HT-29 (cell line): ENCODE measurements at regions not wholly inside any gene's neighbourhood (a gene's known extent, or its start where the extent isn't known, plus 50 kb on each side); places are given as distances from the start of the nearest gene placed in this dataset.
A peak's percentile ranks its signal among the peaks of the same experiment; 100 is the strongest.
"Not testable (repeated sequence)": the region's sequence is repeated elsewhere in the genome, so short reads cannot be mapped to it uniquely, and the experiment has no call there.

Experiments used
- DNase-seq: peaks from one replicate; pipeline ENCODE4 v3.0.0-alpha.2; 2015; ENCODE audit warnings: low spot score

DNA sequence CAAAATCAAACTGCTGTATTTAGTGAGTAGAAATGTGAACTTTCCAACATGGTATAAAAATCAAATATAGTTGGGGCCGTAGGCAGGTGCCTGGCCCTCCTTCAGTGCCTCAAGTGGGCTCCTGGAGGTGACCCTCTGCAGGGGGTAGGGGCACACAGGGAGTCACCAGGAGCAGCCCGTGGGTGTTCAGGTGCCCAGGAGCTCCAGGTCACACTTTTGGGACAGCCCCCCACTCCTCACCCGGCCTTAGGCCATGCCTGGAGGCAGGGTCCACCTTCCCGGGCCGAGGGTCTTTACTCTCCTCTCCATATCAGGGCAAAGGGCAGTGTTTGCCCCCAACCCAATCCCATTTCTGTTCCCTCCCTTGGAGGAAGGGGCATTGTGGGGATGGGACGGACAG lies 108.0 kb upstream of the MTAP start:
- DNase-seq, result no peak

DNA sequence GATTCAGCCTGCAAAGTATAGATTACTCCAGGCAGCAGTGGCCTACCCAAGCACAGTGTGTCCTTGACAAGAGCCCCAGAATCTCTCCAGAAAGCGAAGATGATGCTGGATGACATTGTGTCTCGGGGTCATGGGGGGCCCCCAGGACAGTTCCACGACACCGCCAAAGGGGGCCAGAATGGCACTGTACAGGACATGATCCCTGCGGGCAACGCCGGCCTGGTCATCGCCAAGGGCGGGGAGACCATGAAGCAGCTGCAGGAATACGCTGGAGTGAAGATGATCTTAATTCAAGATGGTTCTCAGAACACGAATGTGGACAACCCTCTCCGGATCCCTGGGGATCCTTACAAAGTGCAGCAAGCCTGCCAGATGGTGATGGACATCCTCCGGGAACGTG lies 107.0 kb upstream of the MTAP start:
- DNase-seq, result no peak

DNA sequence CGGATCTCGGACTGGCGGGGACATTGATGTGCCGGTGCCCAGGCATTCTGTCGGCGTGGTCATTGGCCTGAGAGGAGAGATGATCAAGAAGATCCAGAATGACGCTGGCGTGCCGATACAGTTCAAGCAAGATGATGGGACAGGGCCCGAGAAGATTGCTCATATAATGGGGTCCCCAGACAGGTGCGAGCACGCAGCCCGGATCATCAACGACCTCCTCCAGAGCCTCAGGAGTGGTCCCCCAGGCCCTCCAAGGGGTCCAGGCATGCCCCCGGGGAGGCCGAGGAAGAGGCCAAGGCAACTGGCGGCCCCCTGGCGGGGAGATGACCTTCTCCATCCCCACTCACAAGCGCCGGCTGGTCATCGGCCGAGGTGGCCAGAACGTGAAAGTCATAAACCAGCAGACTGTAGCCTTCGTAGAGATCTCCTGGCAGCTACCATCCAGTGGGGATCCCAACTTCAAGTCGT lies 106.5 kb upstream of the MTAP start:
- DNase-seq, result no peak

DNA sequence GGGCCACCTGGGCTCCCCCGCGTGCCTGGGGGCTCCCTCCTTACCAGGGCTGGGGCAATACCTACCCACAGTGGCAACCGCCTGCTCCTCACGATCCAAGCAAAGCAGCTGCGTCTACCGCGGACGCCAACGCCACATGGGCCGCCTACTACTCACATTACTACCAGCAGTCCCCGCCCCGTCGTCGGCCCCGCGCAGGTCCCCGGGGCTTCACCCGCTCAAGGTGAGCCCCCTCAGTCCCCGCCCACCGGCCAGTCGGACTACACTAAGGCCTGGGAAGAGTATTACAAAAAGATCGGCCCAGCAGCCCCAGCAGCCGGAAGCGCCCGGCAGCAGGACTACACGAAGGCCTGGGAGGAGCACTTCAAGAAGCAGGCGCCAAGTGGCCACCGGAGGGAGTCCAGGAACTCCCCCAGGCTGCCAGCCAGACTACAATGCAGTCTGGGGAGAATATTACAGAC lies 106.0 kb upstream of the MTAP start:
- DNase-seq, result no peak

DNA sequence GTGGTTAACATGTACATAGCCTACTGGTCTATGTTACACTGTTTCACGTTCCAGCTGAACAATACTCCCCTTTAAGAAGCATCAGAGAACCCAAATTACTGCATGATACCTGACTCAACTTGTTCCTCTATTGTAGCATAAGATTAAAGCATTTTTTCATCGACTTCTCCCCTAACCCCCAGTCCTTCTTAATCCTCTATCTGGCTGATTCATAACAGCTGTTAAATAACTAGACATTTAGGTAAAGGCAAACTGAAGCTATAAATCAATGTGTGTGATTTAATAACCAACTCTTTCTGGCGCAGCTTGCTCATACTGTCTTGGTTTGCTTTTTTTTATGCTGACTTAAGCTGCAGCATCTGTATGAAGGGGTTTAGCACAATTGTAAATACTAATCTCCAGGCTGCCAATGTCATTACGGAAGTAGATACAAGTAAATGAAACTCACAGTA lies 94.2 kb upstream of the MTAP start:
- DNase-seq, result peak; percentile 44

DNA sequence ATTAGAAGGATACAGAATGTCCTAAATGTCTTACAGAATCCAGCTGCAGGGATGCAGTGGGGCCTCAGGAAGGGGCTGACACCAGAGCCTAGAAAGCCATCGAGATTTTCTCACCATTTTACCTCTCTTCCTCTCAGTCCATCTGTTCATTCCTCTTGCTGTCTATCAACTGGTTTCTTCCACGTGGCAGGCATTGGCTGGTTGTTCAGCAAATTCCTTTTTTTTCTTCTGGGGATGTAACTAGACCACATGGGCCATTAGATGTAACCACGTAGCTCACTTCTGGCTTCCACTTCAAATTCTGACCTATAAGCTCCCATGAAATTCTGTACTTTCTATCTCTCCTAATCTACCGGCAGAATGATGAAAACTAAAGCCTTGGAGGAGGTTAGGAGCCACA lies 93.6 kb upstream of the MTAP start:
- peak; percentile 26 for DNase-seq

DNA sequence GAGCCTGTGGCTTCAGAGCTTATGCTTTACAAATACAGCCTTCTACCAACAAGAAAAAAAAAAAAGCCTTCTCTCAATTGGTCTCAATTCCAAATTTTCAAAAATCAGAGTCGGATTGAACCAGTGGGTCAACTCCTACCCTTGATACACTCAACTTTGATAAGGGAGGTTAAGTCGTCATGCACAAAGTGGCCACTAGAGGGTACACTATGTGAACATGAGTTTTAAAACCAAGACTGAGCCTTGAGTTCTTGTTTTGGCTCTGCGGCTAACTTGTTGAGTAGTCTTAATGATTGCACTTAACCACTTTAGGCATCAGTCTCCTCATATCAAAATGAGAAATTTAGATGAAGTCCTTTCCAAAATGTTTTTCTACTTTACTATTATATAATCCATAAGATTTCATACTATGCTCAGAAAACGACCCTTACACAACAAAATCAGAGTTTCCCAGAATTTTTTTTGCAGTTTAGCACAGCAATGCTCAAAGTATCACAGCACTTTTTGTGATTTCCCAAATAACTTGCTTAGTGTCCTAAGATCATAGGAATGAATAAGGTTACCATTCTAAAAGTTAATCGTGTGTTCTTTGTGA lies 92.9 kb upstream of the MTAP start:
- DNase-seq, result peak; percentile 93

DNA sequence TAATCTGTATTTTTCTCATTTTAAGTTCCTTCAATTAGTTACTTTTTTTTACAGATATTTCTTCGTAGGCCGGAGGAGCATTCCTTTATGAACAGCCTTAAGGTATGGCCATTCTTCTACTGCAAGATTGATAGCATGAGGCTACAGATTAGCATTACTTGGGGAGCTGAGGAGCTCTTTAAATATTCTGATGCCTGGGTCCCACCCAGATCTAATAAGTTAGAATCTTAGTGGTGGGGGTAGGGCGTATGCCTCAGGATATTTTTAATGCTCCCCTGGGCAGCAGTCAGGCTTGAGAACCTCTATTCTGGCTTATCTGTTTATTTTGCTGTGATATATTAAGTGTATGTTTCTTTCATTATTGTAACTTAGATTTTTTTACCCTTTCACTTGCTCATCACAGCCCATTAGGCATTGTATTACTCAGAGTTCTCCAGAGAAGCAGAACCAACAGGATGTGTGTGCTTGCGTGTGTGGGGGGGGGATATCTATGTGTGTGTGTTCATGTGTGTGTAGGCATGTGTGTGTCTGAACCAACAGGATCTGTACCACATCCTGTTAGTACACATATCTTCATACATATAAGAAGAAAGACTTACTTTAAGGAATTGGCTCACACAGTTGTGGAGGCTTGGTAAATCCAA lies 91.8 kb upstream of the MTAP start:
- DNase-seq, result no peak

DNA sequence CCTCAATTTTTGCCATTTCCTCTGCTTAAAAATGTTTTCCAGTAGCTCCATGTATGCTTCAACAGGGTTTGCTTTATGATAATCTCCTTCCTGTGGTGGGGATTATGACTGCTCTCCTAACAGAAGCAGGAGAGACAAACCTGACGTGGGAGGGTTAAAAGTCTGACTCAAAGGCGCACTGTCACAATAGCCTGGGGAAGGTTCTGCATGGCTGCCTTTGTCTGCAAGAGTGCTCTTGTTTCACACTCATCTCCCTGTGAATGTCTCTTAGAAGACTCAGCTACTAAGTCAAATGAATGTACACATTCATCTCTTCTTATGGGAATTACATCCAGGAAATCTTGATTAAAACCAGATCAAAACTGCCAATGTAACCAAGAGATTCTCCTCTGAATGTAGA lies 90.9 kb upstream of the MTAP start:
- DNase-seq, result no peak

DNA sequence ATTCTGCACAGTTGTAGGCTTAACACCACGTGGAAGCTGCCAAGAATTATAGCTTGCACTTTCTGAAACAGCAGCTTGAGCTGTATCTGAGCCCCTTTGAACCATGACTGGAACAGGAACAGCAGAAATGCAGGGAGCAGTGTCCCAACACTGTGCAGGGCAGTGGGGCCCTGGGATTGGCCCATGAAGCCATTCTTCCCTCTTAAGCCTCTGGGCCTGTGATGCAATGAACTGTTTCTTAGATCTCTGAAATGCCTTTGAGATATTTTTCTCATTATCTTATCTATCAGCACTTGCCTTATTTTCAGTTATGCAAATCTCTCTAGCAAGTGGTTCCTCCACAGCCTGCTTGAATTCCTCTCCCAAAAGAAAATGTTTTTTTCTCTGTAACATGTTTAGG lies 87.0 kb upstream of the MTAP start:
- no peak for DNase-seq

DNA sequence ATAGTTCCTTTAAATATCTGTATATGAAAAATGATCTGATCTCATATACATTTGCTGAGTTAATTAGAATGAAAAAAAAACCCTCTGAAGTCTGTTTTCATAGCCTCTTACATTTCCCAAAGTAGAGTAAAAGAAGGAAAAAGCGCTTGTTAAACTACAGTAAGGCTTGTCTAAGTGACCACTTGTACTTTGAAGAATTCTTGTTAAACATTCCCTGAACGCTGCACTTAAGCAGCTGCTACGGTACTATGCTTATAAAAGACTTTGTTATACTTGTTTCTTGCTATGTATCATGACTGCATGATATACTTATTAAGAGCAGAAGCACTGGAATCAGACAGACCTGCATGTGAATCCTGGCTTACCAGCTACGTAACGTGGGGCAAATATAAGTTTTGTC lies 81.7 kb upstream of the MTAP start:
- no peak for DNase-seq

DNA sequence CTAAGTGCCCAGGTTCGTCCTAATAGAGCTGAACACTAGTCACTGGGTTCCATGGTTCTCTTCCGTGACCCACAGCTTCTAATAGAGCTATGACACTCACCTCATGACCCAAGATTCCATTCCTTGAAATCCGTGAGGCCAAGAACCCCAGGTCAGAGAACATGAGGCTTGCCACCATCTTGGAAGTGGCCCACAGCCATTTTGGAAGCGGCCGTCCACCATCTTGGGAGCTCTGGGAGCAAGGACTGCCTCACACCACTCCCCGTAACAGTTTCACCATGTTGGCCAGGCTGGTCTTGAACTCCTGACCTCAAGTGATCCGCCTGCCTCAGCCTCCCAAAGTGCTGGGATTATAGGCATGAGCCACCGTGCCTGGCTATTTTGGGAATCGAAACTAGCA lies 75.0 kb upstream of the MTAP start:
- not testable (repeated sequence) for DNase-seq

DNA sequence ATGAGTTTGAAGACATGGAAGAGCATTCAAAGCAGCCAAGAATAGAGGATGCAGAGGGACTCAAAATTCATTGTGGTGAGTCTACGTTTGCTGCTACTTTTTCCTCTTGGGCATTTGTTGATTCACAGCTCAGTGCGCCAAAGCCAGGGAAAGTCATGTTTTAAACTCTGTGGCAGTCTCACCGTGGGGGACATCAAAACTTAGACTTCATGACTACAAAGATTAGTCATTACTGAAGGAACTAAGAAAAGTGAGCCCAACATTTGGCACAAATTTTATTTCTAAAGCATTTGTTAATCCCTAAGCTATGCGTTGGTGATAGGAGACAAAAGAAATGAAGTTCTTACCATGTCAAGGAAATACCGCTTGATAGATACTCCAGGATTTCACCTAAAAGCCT lies 73.7 kb upstream of the MTAP start:
- no peak for DNase-seq

DNA sequence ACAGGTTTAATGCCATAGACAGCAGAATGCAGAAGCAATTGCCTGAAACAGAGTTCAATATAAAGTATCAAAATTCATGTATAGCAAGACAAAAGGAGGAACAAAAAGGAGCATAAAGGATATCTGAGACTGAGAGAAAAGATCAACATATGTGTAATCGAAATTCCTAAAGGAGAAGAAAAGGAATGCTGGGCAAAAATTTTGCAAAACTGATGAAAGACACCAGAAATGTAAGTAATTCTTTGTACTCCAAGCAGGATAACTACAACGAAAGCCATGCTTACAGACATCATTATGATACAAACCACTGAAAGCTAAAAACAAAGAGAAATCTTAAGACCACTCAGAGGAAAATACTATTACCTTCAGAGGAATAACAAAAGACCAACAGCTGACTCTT lies 72.8 kb upstream of the MTAP start:
- DNase-seq, result no peak

DNA sequence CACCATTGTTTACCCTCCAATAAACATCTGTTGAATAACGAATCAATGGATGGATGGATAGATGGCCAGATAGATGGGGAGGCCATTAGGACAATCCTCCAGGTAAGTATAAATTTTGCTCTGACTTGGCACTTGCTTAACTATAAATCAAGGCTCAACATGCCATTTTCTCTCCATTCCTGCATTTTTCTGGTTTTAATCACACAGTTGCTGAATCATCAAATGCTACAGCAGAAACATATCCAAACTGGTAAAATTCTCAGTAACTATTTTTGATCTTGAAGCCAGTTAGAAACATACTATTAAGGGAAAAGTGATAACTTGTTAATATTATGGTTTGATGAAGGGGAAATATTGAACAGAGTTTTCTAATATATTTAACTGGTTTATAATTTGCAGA lies 71.5 kb upstream of the MTAP start:
- DNase-seq, result no peak

DNA sequence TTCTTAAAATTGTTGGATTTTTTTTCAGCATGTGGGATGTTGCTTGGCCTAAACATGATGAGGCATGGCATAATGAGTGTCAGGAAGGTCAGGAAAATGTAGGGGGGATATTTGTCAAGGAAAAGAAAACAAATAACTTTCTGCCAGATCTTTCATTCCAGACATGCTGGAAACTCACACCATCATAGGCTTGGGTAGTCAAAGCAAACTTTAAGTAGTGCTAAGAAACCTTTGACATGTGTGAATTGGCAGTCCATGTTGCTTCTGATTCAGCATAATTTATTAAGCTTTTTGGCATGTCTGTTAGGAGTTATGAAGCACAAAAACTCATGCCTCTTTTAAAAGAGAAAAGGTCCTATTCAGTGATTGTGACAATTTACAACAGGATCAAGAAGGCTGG lies 61.3 kb upstream of the MTAP start:
- DNase-seq, result peak; percentile 8

DNA sequence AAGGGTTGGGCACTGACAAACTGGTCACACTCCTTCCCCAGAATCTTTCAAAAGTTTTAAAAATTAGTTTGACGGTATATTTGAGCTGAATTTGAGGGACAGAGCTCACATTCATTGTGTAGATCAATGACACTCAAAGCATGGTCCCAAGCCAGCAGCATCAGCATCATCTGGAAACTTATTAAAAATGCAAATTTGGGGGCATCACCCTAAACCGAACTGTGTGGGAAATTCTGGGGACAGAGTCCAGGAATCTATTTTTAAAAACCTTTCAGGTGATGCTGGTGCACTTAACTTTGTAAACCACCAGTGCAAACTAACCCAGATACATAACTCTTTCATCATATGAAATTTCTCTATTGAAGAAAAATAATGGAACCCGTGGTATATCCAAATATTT lies 58.1 kb upstream of the MTAP start:
- no peak for DNase-seq

DNA sequence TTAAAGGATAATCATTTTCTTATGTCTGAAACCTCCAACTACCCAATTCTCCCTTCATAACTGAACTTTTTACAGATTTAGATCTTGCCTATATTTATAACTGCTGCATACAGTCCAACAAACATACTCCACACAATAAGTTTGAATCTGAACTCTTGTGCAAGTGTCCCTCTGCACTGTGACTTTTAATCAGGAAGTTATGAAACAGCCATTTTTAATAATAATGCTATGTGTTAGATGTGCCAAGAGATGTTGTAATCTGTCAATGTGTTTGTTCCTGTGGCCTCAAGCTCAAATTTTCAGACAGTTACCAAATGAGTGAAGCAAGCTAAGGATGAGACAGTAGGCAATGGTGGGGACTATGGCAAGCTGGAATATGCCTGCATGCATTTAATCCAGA lies 57.6 kb upstream of the MTAP start:
- no peak for DNase-seq

DNA sequence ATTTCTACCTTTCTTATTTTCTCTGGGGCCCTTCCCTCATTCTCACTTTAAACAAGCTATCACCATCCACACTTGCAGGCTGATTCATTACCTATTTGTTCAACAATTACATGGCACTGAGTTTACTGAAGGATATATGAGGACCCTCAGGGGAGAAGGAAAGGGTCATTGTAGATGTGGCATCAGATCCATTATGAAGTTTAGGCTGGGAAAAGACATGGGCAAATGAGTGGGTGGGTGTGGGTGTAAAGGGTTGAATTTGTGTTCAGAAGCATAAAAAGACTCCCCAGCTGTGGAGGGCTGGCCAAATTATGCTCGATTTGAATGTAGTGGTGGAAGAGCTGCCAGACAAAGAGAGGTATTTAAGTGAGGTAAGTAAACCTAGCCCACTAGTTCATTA lies 55.9 kb upstream of the MTAP start:
- DNase-seq, result no peak

DNA sequence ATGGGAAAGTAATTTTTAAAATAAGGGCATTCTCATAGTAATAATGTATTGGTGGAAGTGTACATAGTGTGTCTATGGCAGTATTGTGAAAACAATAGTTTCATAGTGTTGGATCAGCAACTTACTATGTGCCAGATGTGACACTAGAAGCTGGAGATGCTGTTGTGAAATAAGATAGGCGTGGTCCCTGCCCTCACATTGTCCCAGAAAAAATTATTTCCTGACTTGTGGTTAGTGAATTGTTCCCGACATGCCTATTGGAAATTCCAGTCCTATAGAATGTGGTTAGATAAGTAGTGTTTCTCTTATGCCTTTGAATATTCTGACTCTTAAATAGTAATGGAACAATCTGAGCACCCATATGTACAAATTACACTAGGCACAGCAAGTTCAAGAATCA lies 55.3 kb upstream of the MTAP start:
- peak; percentile 39 for DNase-seq

DNA sequence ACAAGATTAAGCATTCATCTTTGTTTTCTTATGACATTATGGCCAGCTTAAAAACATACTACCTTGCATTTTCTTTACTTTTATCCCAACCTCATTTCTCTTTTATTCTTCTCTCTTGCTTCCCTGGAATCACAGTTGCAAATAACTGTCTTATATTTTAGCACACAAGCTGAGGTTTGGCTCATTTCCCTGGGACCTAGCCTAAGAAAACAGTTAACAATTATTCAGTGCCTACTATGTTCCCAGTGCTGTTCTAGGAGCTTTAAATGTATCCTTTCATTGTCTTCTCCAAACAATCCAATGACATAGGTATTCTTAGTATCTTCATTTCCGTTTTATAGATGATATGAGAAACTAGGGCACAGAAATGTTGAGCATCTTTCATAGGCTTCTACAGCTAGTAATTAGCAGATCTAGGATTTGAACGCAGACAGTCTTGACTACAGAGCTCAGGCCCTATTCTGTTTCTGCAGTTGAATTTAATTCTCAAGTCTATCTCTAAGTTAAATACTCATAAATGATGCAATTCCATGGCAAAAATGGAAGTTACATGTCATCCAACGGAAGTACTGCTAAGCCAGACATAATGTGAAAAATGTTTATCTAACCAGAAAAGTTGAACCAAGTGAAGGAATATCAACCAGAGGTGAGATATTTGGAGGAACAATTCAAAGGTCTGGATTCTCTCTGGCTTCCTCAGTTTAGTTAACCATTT lies 52.3 kb upstream of the MTAP start:
- DNase-seq, result no peak

DNA sequence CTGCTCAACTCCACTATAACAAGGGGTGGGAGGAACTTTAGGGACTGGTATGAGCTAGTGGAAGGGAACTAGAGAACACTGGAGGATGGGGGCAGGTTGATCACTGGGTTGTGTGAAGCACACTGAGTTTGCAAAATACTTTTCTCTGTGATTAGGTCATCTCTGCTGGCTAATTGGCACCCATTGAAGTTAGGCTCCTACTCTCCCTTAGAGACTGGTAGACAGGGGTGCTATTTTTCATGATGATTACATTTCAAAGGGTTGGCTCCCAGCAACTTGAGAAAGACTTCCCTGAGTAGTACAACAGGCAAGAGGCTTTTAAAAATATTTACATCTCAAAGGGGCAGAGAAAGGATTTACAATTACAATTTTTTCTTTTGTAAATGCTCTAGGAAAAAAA lies 50.4 kb upstream of the MTAP start:
- DNase-seq, result no peak
